Colonic mucosa (tissue), 4 donors: ENCODE measurements at regions not wholly inside any gene's neighbourhood (a gene's known extent, or its start where the extent isn't known, plus 50 kb on each side); places are given as distances from the start of the nearest gene placed in this dataset.

ENCODE experiments used
- DNase-seq: peaks from one replicate; pipeline ENCODE4 v3.0.0-alpha.2; 2020
- H3K27ac ChIP-seq: fragments of 200-600 bp; one replicate; pipeline ENCODE4 v1.8.0; 2021
- H3K27me3 ChIP-seq: fragments of 200-600 bp; one replicate; pipeline ENCODE4 v1.8.0; 2021
- H3K36me3 ChIP-seq: fragments of 200-600 bp; one replicate; pipeline ENCODE4 v1.8.0; 2021
- H3K4me1 ChIP-seq: fragments of 200-600 bp; one replicate; pipeline ENCODE4 v1.8.0; 2021; ENCODE audit warnings: mild to moderate bottlenecking
- H3K4me3 ChIP-seq: fragments of 200-600 bp; one replicate; pipeline ENCODE4 v1.8.0; 2021
- H3K9ac ChIP-seq, 2 donors: one replicate each; pipeline ENCODE4 v1.7.0; 2013; ENCODE audit warnings: control low read depth in 2 of 2, low read depth in 2 of 2, low read length in 2 of 2
- H3K9me3 ChIP-seq: fragments of 200-600 bp; one replicate; pipeline ENCODE4 v1.8.0; 2021
- intact Hi-C: fragments of 100-400 bp; cut with DNase I; formaldehyde crosslinking; loops from one replicate; pipeline ENCODE4 v1.14.1; 2022
- TF ChIP-seq, protein P1 (sequence below): fragments of 200-600 bp; IDR thresholded peaks from one replicate; pipeline ENCODE4 v1.8.0; 2022; ENCODE audit warnings: antibody characterized with exemption, mild to moderate bottlenecking
- donor health status: healthy.
- donor health status: DM: no; HTN: no; CAD: no.
- donor health status: DM: no; HTN: no; CAD: no.

DNA sequence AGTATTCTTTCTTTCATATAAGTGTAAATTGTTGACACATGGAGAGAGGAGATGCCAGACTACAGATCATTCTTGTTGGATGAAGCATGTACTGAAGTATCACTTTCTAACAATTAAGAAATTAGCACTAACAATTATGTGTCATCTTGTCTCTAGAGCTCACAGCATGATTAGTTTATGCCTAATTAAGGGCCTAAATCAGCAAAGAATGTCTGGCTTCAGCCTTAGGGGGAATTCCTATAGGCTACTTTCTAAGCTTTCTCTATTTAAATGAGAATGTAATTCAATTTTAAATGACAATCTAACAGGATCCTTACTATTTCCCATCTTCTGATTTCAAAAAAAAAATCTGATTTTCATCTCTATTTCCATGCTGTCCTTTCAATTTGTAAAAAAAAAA is 371.0 kb downstream of the EPHA7 start:
- H3K9ac ChIP-seq = no peak overlapping the region
- H3K4me1 ChIP-seq = no peaks in the 10 kb centered on the region
- no peak overlapping the region for H3K4me3 ChIP-seq
- TF ChIP-seq, protein P1, sequence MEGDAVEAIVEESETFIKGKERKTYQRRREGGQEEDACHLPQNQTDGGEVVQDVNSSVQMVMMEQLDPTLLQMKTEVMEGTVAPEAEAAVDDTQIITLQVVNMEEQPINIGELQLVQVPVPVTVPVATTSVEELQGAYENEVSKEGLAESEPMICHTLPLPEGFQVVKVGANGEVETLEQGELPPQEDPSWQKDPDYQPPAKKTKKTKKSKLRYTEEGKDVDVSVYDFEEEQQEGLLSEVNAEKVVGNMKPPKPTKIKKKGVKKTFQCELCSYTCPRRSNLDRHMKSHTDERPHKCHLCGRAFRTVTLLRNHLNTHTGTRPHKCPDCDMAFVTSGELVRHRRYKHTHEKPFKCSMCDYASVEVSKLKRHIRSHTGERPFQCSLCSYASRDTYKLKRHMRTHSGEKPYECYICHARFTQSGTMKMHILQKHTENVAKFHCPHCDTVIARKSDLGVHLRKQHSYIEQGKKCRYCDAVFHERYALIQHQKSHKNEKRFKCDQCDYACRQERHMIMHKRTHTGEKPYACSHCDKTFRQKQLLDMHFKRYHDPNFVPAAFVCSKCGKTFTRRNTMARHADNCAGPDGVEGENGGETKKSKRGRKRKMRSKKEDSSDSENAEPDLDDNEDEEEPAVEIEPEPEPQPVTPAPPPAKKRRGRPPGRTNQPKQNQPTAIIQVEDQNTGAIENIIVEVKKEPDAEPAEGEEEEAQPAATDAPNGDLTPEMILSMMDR = no peak
- no peak for DNase-seq
- intact Hi-C loops = no loop called here
- H3K27ac ChIP-seq = no peak overlapping the region
- H3K9me3 ChIP-seq = no peaks in the 10 kb centered on the region
- no peaks in the 10 kb centered on the region for H3K36me3 ChIP-seq
- H3K27me3 ChIP-seq = no peaks in the 10 kb centered on the region

DNA sequence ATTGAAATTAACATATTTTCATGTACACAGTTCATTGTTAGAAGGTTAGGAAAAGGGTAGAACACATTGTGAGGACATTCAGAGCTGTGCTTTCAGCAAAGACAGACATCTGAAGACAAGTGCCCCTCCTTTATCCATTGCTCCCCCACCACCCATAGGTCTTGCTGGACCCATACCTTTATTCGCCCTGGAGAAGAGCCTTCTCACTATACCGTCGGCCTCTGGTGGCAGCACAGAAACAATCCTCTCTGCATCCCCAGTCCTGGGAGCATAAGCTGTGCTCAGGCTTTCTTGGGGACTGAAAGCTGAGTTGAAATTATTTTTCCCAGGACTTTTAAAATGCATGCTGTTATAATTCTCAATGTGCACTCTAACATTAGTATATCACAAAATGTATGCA is 372.3 kb downstream of the EPHA7 start:
- no peak for DNase-seq
- TF ChIP-seq, protein P1 = no peak
- Histone ChIP-seq H3K27ac (no peak overlapping the region), H3K36me3 (no peaks in the 10 kb centered on the region), H3K4me3 (no peak overlapping the region), H3K27me3 (no peaks in the 10 kb centered on the region), H3K4me1 (no peaks in the 10 kb centered on the region), H3K9ac (no peak overlapping the region), H3K9me3 (no peaks in the 10 kb centered on the region)
- intact Hi-C loops = no loop called here

DNA sequence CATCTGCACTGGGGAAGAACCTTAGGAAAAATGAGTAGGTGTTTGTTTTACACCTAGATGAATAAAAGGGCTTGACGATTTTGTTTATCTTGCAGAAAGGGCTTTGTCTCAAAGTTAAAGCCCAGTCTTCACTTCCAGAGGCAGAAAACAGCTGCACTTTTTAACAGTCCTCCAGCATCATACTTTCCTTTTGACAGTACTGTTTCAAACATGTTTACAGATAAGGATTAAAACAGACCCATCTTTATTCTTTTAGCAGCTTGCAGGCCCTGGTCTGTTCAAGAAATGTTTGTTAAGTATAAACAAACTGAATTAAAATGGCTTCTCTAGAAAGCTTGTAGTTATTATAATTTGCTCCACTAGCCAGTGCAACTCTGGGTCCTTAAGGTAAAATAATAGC is 374.2 kb downstream of the EPHA7 start:
- intact Hi-C loops = no loop called here

DNA sequence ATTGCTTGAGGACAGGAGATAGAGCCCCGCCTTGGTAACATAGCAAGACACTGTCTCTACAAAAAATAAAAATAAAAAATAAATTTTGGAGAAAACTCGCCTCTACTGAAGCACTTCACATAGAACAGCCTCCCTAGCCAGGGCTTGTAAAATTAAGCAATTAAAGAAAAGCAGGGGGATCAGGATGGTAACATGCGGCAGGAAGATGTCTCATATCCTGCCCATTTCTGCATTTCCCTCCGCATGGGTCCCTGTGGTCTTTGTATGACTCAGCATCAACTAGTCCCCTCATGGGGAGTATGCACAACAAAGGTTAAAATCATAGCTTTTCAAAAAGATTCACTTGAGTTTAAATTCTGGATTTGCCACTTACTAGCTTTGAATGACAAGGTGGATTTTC is 379.0 kb downstream of the EPHA7 start:
- Histone ChIP-seq H3K9ac (no peak overlapping the region), H3K36me3 (no peaks in the 10 kb centered on the region), H3K9me3 (no peaks in the 10 kb centered on the region), H3K27ac (no peak overlapping the region), H3K4me1 (no peaks in the 10 kb centered on the region), H3K27me3 (no peaks in the 10 kb centered on the region), H3K4me3 (no peak overlapping the region)
- TF ChIP-seq, protein P1 = no peak
- intact Hi-C loops = no loop called here
- no peak for DNase-seq

More for the DNA sequence above, 374.2 kb downstream of the EPHA7 start:
- no peaks in the 10 kb centered on the region for H3K27me3 ChIP-seq
- no peak overlapping the region for H3K27ac ChIP-seq
- no peaks in the 10 kb centered on the region for H3K36me3 ChIP-seq
- H3K9ac ChIP-seq = no peak overlapping the region
- H3K4me3 ChIP-seq = no peak overlapping the region
- no peaks in the 10 kb centered on the region for H3K4me1 ChIP-seq
- DNase-seq = no peak
- H3K9me3 ChIP-seq = no peaks in the 10 kb centered on the region
- TF ChIP-seq, protein P1 = no peak

DNA sequence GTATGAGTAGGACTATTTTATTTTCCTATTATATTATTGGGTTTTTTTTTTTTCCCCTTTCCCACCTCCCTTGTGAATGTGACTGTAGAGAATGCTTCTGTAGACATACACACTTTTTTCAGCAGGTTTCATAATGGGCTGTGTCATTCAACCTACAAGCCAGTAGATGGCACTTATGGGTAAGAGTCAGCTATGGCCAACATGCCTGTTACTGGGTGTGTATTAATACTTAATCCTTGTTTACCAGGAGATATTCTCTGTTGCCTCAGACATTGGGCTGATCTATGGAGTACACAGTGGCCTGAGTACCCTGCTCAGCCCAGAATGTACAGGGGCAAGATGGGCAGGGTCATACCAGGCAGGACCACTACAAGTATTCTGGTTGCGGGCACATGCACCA is 382.5 kb downstream of the EPHA7 start:
- no peak overlapping the region for H3K4me3 ChIP-seq
- H3K9ac ChIP-seq = no peak overlapping the region
- TF ChIP-seq, protein P1 = no peak
- no peaks in the 10 kb centered on the region for H3K9me3 ChIP-seq
- no peaks in the 10 kb centered on the region for H3K36me3 ChIP-seq
- no peaks in the 10 kb centered on the region for H3K4me1 ChIP-seq
- no peak for DNase-seq
- H3K27ac ChIP-seq = no peak overlapping the region
- intact Hi-C loops = no loop called here
- H3K27me3 ChIP-seq = no peaks in the 10 kb centered on the region

DNA sequence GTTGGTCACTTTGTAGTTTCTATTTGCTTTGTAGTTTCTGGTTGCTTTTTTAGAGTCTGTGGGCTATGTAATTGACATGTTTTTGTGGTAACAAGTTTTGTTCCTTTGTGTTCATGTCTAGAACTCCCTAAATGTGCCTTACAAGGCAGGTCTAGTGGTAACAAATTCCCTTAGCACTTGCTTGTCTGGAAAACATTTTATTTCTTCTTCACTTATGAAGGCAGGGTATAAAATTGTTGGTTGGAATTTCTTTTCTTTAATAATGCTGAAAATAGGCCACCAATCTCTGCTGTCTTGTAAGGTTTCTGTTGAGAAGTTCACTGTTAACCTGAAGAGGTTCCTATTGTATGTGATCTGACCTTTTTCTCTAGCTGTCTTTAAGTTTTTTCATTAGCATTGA is 383.6 kb downstream of the EPHA7 start:
- intact Hi-C loops = no loop called here
- Histone ChIP-seq H3K9ac (no peak overlapping the region), H3K36me3 (no peaks in the 10 kb centered on the region), H3K27me3 (no peaks in the 10 kb centered on the region), H3K4me1 (no peaks in the 10 kb centered on the region), H3K9me3 (no peaks in the 10 kb centered on the region), H3K4me3 (no peak overlapping the region), H3K27ac (no peak overlapping the region)
- no peak for DNase-seq
- TF ChIP-seq, protein P1 = no peak
